Epidermal melanocyte (primary cell): ENCODE measurements at regions not wholly inside any gene's neighbourhood (a gene's known extent, or its start where the extent isn't known, plus 50 kb on each side); places are given as distances from the start of the nearest gene placed in this dataset.

ENCODE experiments used
- DNase-seq: peaks from one replicate; pipeline ENCODE4 v3.0.0; 2011; ENCODE audit warnings: low spot score; ENCODE audit not compliant: insufficient read length

DNA sequence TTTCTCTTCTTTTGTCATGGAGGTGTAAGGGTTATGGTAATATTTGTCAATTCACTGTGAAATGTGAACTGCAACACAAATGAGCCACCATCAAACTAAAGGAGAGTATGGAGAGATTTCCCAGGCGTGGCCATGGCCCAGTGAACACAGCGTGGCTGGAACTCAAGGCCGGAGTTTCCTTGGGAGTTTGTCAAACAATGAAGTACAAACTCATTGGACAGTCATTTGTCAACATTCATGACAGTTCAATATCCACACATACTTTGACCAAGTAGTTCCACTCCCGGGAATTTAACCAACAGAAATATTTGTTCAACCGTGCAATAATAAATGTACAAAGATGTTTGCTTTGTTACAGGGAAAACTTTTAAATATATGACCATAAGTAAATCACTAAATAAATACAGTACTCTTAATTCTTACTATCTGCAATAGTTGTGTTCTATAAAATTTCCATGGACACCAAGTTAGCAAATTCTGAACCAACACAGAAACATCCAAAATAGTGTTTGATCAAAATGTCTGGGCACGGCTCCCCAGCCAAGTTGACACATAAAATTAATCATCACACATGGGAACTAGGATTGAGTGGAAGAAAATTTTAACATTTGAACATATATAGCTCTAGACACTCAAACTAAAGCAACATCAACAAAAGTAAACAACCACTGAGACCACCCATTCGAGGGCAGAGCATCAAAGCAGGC is 87.1 kb downstream of the DIRAS2 start:
- DNase-seq: no peak

DNA sequence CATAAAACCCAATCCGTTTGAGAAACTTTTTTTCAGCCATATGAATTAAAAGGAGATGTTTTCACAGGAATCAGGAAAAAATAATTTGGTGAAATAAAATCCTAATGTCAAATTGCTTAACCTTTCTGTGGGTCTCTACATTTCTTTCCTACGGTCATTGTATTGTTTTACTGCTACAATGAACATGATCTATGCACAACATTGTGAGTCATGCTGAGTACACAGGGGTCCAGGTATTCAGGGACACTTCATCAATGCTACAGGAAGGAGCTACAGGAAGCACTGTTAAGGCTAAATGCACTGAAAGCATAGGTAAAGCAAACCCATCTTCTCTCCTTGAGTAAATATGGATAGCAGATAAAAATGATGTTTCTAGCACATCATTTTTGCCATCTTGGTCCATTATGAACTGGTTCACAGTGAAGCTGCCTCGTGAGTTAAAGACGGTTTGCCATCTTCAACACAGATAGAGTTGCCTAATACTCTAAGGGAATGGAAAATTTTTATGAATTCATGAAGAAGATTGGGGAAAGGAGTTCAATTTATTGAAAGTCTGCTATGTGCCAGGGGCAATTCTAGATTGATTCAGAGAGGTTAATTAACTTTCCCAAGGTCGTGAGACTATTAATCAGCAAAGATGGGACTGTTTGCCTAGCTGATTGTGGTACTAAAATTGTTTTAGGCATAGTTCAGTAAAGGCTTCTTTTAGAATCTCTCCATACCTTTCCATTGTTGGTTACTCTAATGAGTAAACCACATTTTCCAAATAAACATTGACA is 85.5 kb downstream of the DIRAS2 start:
- no peak for DNase-seq

GRCh38 chr9:90559075-90560073 is 83.2 kb downstream of the DIRAS2 start:
- DNase-seq: no peak
